ENCODE measurements at regions not wholly inside any gene's neighbourhood (a gene's known extent, or its start where the extent isn't known, plus 50 kb on each side); places are given as distances from the start of the nearest gene placed in this dataset.

DNA sequence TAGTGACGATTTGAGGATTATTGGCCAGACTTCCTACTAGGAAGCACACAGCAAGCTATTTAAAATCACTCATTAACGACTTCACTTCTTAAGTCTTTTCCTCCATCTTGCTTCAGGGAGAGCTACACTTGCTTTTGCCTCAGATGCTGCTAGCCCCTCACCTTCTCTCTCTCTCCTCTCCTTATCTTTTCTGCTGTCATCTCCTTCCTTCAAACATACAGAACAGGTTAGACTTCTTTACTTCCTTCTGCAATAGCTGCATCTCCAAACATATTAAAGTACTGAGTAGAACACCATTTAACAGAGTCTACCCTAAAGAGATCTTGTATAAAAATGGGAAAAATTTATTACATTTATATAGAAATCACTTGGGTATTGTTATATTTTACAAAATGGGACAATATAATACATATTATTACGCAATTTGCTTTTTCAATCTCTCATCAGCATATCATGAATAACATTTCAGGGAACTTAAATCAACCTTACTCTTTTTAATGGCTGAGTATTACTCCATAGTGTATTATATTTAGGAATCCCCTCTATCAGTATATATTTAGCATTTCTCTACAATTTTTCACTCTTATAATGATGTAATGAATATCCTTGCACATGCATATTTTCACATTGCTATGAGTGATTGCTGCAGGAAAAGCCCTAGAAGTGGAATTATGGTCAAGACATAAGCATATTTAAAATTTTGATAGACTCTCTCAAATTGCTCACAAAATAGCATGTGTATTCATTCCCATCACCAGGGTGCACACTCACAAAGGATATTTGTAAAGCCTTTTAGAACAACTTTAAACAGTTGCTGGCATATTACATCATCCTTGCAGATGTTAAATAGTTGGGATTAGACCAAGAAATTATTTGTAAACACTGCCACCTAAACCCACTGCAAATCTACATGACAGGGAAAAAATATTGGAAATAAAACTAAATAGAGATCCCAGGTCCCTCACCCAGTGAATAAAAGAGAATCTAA is 164.5 kb upstream of the NFIB start (continued):
- TF ChIP-seq, protein P1, sequence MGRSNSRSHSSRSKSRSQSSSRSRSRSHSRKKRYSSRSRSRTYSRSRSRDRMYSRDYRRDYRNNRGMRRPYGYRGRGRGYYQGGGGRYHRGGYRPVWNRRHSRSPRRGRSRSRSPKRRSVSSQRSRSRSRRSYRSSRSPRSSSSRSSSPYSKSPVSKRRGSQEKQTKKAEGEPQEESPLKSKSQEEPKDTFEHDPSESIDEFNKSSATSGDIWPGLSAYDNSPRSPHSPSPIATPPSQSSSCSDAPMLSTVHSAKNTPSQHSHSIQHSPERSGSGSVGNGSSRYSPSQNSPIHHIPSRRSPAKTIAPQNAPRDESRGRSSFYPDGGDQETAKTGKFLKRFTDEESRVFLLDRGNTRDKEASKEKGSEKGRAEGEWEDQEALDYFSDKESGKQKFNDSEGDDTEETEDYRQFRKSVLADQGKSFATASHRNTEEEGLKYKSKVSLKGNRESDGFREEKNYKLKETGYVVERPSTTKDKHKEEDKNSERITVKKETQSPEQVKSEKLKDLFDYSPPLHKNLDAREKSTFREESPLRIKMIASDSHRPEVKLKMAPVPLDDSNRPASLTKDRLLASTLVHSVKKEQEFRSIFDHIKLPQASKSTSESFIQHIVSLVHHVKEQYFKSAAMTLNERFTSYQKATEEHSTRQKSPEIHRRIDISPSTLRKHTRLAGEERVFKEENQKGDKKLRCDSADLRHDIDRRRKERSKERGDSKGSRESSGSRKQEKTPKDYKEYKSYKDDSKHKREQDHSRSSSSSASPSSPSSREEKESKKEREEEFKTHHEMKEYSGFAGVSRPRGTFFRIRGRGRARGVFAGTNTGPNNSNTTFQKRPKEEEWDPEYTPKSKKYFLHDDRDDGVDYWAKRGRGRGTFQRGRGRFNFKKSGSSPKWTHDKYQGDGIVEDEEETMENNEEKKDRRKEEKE (IDR thresholded peaks at IDR 0.05; ENCODE audit: borderline replicate concordance in 1 of 2, control insufficient read depth in 1 of 2, low read depth in 2 of 2, low read length in 1 of 2): no peak
- TF ChIP-seq, protein P2, sequence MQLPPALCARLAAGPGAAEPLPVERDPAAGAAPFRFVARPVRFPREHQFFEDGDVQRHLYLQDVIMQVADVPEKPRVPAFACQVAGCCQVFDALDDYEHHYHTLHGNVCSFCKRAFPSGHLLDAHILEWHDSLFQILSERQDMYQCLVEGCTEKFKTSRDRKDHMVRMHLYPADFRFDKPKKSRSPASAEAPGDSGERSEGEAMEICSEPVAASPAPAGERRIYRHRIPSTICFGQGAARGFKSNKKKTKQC (CRISPR knock-in tag; IDR thresholded peaks at IDR 0.05): no peak
- no peak for TF ChIP-seq CC2D1A (IDR thresholded peaks at IDR 0.05)
- TF ChIP-seq ZSCAN29 (IDR thresholded peaks at IDR 0.05): no peak
- TF ChIP-seq, protein P3, sequence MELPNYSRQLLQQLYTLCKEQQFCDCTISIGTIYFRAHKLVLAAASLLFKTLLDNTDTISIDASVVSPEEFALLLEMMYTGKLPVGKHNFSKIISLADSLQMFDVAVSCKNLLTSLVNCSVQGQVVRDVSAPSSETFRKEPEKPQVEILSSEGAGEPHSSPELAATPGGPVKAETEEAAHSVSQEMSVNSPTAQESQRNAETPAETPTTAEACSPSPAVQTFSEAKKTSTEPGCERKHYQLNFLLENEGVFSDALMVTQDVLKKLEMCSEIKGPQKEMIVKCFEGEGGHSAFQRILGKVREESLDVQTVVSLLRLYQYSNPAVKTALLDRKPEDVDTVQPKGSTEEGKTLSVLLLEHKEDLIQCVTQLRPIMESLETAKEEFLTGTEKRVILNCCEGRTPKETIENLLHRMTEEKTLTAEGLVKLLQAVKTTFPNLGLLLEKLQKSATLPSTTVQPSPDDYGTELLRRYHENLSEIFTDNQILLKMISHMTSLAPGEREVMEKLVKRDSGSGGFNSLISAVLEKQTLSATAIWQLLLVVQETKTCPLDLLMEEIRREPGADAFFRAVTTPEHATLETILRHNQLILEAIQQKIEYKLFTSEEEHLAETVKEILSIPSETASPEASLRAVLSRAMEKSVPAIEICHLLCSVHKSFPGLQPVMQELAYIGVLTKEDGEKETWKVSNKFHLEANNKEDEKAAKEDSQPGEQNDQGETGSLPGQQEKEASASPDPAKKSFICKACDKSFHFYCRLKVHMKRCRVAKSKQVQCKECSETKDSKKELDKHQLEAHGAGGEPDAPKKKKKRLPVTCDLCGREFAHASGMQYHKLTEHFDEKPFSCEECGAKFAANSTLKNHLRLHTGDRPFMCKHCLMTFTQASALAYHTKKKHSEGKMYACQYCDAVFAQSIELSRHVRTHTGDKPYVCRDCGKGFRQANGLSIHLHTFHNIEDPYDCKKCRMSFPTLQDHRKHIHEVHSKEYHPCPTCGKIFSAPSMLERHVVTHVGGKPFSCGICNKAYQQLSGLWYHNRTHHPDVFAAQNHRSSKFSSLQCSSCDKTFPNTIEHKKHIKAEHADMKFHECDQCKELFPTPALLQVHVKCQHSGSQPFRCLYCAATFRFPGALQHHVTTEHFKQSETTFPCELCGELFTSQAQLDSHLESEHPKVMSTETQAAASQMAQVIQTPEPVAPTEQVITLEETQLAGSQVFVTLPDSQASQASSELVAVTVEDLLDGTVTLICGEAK (IDR thresholded peaks at IDR 0.05): no peak
- TF ChIP-seq, protein P3 (CRISPR knock-in tag; IDR thresholded peaks at IDR 0.05): no peak
- TF ChIP-seq ZNF354B (CRISPR knock-in tag; IDR thresholded peaks at IDR 0.05): no peak
- TF ChIP-seq POLR2H (tag; IDR thresholded peaks at IDR 0.05; ENCODE audit: low read depth): peak; percentile 46; the same call in 1 of the 2 replicates
- TF ChIP-seq GABPA (tag; conservative IDR thresholded peaks at IDR 0.05; ENCODE audit: low read depth): no peak
- TF ChIP-seq, protein P4, sequence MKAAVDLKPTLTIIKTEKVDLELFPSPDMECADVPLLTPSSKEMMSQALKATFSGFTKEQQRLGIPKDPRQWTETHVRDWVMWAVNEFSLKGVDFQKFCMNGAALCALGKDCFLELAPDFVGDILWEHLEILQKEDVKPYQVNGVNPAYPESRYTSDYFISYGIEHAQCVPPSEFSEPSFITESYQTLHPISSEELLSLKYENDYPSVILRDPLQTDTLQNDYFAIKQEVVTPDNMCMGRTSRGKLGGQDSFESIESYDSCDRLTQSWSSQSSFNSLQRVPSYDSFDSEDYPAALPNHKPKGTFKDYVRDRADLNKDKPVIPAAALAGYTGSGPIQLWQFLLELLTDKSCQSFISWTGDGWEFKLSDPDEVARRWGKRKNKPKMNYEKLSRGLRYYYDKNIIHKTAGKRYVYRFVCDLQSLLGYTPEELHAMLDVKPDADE (conservative IDR thresholded peaks at IDR 0.05; ENCODE audit: control insufficient read depth, low read depth, low read length): no peak

All from K562 (cell line).